ENCODE measurements at regions not wholly inside any gene's neighbourhood (a gene's known extent, or its start where the extent isn't known, plus 50 kb on each side); places are given as distances from the start of the nearest gene placed in this dataset.

GRCh38 chr3:31220431-31220830 is 312.3 kb upstream of the STT3B start:
- no peak for DNase-seq (ENCODE audit: low spot score)

- no peak for DNase-seq (ENCODE audit: low spot score)
Measured at GRCh38 chr3:31223278-31223677, 309.4 kb upstream of the STT3B start.

- DNase-seq (ENCODE audit: low spot score): no peak
Measured at GRCh38 chr3:31224936-31225335, 307.8 kb upstream of the STT3B start.

DNA sequence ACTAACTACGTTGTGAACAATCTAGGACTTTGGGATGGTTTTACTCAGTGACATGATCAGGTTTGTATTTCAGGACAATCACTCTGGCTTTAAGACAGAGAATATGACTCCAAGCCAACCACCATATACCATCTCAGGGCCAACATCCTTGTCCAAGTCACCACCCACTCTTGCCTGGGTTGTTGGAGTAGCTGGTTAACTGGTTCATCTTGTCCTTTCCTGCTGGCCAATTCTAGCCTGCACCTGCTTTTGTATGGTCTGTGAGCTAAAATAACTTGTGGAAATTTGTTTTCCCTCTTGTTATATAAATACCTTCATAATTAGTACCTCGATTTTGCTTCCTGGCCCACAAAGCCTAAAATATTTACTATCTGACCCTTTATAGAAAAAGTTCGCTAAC is 306.8 kb upstream of the STT3B start:
- DNase-seq (ENCODE audit: low spot score): no peak

GRCh38 chr3:31226346-31226745 is 306.4 kb upstream of the STT3B start:
- no peak for DNase-seq (ENCODE audit: low spot score)

GRCh38 chr3:31227131-31227562 is 305.6 kb upstream of the STT3B start:
- no peak for DNase-seq (ENCODE audit: low spot score)

DNA sequence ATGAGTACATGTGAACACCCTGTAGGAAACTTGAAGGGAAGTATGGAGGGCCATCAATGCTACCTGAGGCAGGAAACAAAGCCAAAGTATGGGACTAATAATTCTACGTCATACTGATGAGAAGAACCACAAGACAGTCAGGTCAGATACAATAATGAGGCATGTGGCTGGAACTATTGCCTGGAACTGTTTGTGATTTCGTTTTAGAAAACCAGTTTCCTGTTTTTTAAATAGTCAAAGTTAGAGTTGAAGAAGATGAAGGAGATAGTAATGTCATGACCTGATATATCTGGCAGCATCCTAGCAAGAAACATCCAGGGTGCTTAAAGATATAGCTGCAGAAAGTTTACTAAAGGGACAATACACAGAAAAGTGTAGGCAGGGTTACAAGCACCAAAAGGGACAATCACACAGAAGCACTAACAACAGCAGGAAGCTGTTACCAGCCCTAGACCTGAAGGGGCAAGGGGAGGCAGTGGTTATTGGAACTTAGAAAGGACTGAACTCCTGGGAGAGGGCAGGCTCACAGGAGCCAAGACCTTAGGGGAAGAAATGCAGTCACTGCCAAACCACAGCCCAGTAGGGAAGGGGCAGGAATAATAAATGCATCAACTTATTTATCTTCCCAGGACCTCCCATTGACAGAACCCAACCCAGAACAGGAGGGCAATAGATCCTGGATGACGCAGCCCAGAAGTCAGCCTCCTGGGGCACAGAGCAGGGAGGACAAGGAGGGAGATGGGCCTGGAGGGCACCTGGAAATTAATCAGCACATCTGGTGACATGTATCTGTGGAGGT is 302.1 kb upstream of the STT3B start:
- DNase-seq (ENCODE audit: low spot score): no peak

DNA sequence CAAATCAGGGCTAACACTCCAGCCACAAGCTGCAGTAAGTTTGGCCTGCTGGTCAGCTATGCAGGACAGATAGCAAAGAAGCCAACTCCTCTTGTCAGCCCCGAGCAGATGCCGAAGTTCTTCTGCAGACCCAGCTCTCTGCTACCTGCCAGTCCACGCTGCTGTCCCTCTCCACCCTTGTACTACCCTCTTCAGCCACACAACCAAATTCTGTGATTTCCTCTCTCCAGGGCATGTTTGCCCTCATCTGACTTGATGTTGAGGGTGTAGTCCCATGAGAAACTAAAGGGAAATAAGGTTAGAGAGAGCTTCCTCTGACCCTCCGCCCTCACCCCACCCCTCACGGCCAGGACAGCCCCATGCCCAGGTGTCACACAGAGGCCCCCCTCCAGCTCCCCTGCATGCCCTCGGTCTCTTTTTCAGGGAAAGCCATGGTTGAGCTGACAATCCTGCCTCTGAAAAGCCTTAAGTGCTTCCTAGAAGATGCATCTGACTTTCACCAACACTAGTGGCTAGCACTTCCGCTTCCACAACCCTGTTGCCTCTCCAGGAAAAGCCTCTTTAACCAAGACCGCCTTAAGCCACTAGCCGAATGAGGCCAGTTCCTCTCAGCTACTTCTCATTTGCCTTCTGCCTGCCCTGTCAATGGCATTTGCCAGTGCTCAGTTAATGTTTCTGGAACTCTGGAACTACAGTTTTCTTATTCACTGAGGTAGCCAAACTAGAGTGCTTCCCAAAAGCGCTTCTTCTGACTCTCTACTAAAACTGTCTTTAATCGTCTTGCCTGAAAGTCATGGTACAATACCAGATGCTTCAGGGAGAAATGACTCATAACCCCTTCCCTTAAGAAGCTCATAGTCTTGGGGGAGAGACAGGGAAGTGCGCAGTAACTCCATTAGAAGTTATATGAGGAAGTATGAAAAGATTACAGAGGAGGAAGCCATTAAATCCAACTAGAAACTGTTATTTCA is 300.4 kb upstream of the STT3B start:
- DNase-seq (ENCODE audit: low spot score): no peak

GRCh38 chr3:31234145-31234544 is 298.6 kb upstream of the STT3B start:
- no peak for DNase-seq (ENCODE audit: low spot score)

GRCh38 chr3:31235062-31235700 is 297.5 kb upstream of the STT3B start:
- DNase-seq (ENCODE audit: low spot score): no peak

DNA sequence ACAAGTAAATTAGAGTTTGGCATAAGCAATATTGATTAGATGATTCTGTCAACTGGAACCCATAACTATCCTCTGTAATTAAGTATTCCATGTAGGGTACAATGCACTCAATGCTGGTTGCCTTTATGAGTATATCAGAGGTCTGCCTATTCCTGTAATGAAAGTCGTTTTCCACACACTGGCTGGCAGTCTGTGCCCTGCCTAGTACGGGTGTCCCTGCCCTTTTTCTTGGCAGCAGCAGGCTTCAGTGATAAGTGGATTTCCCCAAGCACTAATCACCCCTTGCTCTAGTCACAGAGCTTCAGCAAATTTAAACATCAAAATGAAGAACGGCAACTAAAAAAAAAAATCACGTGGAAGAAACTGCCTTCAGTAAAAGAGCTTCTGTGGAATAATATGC is 294.8 kb upstream of the STT3B start:
- DNase-seq (ENCODE audit: low spot score): no peak

DNA sequence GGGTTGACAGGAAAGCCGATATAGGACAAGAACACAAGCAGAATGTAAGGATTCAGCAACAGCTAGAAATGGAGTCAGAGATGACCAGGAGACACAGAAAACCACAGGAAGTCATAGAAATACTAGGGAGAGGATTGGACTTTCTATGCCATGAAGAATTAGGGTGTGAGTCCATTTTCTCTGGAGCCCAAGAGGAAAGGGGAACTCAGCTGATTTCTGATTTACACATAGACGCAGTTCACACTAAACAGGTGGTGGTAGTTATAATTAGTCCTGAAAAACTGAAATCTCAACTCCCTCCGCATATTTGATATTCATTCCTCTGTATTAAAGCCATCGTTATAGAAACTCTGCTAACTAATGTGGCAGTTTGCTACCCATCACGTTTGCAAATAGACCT is 292.7 kb upstream of the STT3B start:
- no peak for DNase-seq (ENCODE audit: low spot score)

DNA sequence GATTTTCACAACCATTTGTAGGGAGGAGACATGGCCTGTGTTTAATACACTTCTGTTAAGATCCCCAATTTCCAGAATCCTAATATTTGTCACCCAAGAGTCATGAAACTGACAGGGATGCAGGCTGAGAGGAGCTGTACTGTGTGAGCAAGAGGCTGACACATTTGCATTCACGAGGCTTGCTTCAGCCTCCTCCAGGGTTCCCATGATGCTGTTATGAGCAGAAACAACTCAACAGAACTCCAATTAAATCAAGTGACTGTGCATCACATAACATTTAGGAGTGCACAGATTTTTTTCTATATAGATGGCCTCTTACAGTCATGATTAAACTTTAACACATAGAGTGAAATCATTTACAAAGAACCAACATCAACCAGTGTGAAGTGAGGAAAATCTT is 292.3 kb upstream of the STT3B start:
- no peak for DNase-seq (ENCODE audit: low spot score)

GRCh38 chr3:31240874-31241273 is 291.9 kb upstream of the STT3B start:
- DNase-seq (ENCODE audit: low spot score): no peak

GRCh38 chr3:31241533-31241932 is 291.2 kb upstream of the STT3B start:
- DNase-seq (ENCODE audit: low spot score): no peak

DNA sequence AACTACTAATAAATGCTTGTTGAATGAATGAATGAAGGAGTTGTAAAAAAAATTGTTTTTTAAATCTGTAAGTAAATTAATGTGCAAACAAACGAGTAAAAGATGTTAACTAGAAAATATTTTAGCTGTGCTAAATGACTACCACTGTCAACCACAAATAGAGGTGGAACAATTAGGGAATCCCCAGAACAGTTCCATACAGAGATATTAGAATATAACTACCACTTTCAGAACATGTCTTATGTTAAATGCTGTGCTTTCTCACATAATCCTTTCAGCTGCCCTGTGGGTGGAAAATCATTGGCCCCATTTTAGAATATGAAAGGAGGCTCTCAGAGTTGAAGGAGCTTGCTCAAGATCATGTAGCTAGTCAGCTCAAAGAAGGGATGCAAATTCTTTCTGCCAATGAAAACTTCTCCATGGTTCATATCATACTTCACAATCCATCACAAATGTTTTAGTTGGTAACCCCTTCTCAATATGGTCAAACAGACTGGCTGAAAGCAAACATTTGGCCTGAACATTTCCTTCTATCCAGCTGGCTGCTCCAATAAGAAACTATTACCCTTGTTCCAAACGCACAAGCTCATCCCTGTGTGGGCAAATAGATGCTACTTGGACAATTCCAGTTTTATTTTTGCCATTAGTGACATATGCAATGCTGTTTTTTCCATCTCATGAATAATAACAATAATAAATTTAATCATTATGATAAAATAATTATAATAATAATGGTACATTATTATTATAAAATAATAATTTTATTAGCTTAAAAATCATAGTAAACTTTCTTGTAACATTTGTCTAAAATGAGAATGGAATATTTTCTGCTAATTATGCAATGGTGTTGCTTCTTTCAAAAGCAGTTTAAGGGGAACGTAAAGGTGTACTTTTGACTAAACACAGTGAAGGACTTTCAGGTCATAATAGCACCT is 290.4 kb upstream of the STT3B start:
- DNase-seq (ENCODE audit: low spot score): no peak

DNA sequence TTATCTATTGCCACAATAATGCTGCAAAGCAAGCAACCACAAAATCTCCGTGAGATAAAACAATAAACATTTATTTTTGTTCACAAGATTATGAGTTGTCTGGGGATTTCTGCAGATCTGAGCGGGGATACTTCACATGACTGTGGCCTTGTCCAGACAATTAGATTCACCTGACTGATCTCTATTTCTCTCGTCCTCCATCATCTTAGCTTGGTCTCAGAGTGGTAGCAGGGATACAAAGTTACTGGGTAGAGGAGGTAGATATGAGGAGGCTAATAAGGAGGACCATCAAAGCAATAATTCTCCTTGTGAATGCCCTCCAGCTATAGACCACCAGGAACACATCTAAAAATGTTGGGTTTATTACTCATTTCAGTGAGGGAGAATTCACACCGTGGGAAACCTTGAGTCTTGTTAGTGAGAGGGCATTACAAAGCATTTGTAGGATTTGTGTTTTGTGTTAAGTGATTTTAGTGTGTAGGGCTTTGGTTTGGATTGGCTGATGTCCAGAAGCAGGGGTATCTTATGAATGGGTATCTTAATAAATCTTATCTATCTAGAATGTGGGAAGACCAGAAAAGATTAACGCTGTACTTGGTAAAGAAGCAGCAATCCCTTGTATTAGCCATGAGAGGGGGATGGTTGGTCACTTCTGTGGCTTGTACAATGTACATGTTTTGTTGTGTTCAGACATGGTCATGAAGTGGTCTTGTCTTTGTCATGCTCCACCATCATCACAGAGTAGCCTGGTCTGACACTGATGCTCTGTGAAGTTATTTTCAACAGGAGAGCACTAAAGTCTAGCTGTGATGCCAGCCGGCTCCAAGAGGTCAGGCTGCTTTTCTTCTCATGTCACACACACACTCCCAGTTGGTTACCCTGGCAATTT is 287.6 kb upstream of the STT3B start:
- DNase-seq (ENCODE audit: low spot score): no peak

- no peak for DNase-seq (ENCODE audit: low spot score)
Measured at GRCh38 chr3:31246293-31247062, 286.2 kb upstream of the STT3B start.

DNA sequence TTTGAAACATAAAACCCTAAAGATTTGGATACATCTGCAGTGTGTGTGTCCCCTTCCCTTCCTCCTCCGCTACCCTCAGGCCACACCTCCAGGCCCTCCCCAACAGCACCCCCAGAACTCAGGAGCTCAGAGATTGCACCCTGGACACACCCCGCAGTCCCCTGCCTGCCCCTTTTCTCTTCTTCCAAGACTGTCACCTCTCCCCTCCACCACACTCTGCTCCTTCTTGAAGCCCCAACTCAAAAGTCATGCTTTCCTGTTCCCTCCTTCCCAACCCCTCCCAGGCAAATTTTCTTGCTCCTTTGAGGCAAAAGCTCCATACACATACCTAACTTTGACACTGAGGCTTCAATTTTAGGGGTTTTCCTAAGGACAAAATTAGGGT is 285.7 kb upstream of the STT3B start:
- no peak for DNase-seq (ENCODE audit: low spot score)
